Thoracic aorta (tissue), 2 donors: ENCODE measurements at regions not wholly inside any gene's neighbourhood (a gene's known extent, or its start where the extent isn't known, plus 50 kb on each side); places are given as distances from the start of the nearest gene placed in this dataset.
"Not testable (repeated sequence)": the region's sequence is repeated elsewhere in the genome, so short reads cannot be mapped to it uniquely, and the experiment has no call there.

ENCODE experiments used
- ATAC-seq: fragments of 150-250 bp; one replicate; pipeline ENCODE4 v1.8.0; 2017; ENCODE audit warnings: low read depth; ENCODE audit not compliant: insufficient number of reproducible peaks, low FRiP score
- DNase-seq: peaks from one replicate; pipeline ENCODE4 v3.0.0-alpha.2; 2020; ENCODE audit warnings: low spot score
- H3K27ac ChIP-seq, 2 donors: fragments of 200-600 bp; sonication (generic); 1 replicate in 1 of 2; 2 replicates in 1 of 2; pipeline ENCODE4 v1.5.1; 2016; ENCODE audit warnings: mild to moderate bottlenecking in 2 of 2, moderate library complexity in 2 of 2
- H3K27me3 ChIP-seq: fragments of 200-600 bp; sonication (generic); replicated peaks from 2 replicates; pipeline ENCODE4 v1.6.0; 2016; ENCODE audit warnings: mild to moderate bottlenecking; ENCODE audit not compliant: insufficient read depth
- H3K36me3 ChIP-seq: fragments of 200-600 bp; sonication (generic); one replicate; pipeline ENCODE4 v1.5.1; 2016
- H3K4me1 ChIP-seq, 2 donors: fragments of 200-600 bp; sonication (generic); 1 replicate in 1 of 2; 2 replicates in 1 of 2; pipeline versions ENCODE4 v1.5.1 to v1.6.0; 2016; ENCODE audit warnings: low read depth in 2 of 2, mild to moderate bottlenecking in 1 of 2; ENCODE audit not compliant: control insufficient read depth in 1 of 2
- H3K4me3 ChIP-seq: fragments of 200-600 bp; sonication (generic); 2 replicates; pipeline ENCODE4 v1.5.1; 2016; ENCODE audit warnings: mild to moderate bottlenecking
- H3K9me3 ChIP-seq: fragments of 200-600 bp; sonication (generic); 2 replicates; pipeline ENCODE4 v1.5.1; 2016
- CTCF ChIP-seq: fragments of 200-600 bp; sonication (generic); IDR thresholded peaks from one replicate; pipeline ENCODE4 v1.5.1; 2019; ENCODE audit warnings: antibody characterized with exemption

GRCh38 chr18:55731594-55732042 lies 143.6 kb upstream of the TCF4 start:
- H3K27me3 ChIP-seq = no peaks in the 10 kb centered on the region
- no peak overlapping the region for H3K27ac ChIP-seq
- ATAC-seq = no peak
- H3K36me3 ChIP-seq = no peaks in the 10 kb centered on the region
- no peak overlapping the region for H3K4me3 ChIP-seq
- no peak for TF ChIP-seq CTCF
- DNase-seq = no peak
- peaks cover 0 to 13% of the 10 kb centered on the region in 2 donors for H3K4me1 ChIP-seq
- H3K9me3 ChIP-seq = no peaks in the 10 kb centered on the region

- not testable (repeated sequence) for DNase-seq, ATAC-seq, H3K4me1 ChIP-seq, H3K4me3 ChIP-seq, H3K27me3 ChIP-seq, H3K36me3 ChIP-seq, H3K9me3 ChIP-seq, H3K27ac ChIP-seq
Measured at GRCh38 chr18:55721006-55721405, 133.0 kb upstream of the TCF4 start.

GRCh38 chr18:55713707-55714106 lies 125.7 kb upstream of the TCF4 start:
- H3K9me3 ChIP-seq = peaks cover 5% of the 10 kb centered on the region
- no peak overlapping the region for H3K4me3 ChIP-seq
- H3K27me3 ChIP-seq = no peaks in the 10 kb centered on the region
- no peaks in the 10 kb centered on the region for H3K4me1 ChIP-seq
- no peak overlapping the region for H3K27ac ChIP-seq
- no peaks in the 10 kb centered on the region for H3K36me3 ChIP-seq
- no peak for ATAC-seq
- no peak for TF ChIP-seq CTCF
- DNase-seq = no peak

- Histone ChIP-seq H3K27me3 (no peaks in the 10 kb centered on the region), H3K27ac (no peak overlapping the region), H3K9me3 (peaks cover 7% of the 10 kb centered on the region), H3K36me3 (no peaks in the 10 kb centered on the region), H3K4me1 (no peaks in the 10 kb centered on the region), H3K4me3 (no peak overlapping the region)
- DNase-seq = no peak
- no peak for TF ChIP-seq CTCF
- no peak for ATAC-seq
Measured at GRCh38 chr18:55706898-55707297, 118.9 kb upstream of the TCF4 start.

- no peak for DNase-seq
- TF ChIP-seq CTCF = no peak
- Histone ChIP-seq H3K36me3 (no peaks in the 10 kb centered on the region), H3K4me1 (no peaks in the 10 kb centered on the region), H3K27ac (no peak overlapping the region), H3K4me3 (no peak overlapping the region), H3K9me3 (no peaks in the 10 kb centered on the region), H3K27me3 (no peaks in the 10 kb centered on the region)
- no peak for ATAC-seq
Measured at GRCh38 chr18:55699233-55699765, 111.3 kb upstream of the TCF4 start.

GRCh38 chr18:55696811-55697210 lies 108.8 kb upstream of the TCF4 start:
- H3K4me1 ChIP-seq = no peaks in the 10 kb centered on the region
- no peak for ATAC-seq
- H3K27me3 ChIP-seq = no peaks in the 10 kb centered on the region
- DNase-seq = no peak
- H3K9me3 ChIP-seq = no peaks in the 10 kb centered on the region
- H3K4me3 ChIP-seq = no peak overlapping the region
- no peak for TF ChIP-seq CTCF
- H3K27ac ChIP-seq = no peak overlapping the region
- H3K36me3 ChIP-seq = no peaks in the 10 kb centered on the region
